ENCODE measurements at regions not wholly inside any gene's neighbourhood (a gene's known extent, or its start where the extent isn't known, plus 50 kb on each side); places are given as distances from the start of the nearest gene placed in this dataset.

DNA sequence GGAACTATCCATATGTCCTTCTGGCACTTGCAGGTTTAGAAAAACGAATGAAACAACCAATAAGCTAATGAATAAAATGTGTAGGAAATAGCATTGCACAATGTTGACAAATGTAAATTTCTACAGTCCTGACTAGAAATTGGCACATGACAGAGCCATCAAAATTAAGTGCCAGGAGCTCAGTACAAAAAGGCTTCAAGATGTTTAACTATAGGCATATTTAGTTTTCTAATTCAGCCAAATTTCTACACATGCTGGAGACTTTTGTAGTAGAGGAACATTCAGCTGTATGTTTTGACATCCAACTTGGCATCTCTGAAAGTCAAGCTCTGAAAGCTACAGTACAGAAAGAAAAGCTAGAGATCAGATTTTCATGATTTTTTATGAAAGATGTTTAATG is 1999.4 kb upstream of the AGA start:
- TF ChIP-seq EZH2 (IDR thresholded peaks at IDR 0.05) (no peak), POLR2AphosphoS5 (IDR thresholded peaks at IDR 0.05; ENCODE audit: borderline replicate concordance, low read depth, low read length) (no peak), FOXP2 (optimal IDR thresholded peaks at IDR 0.05; ENCODE audit: control extremely low read depth, extremely low read length, insufficient read depth) (no peak)
